Superior temporal gyrus (tissue), 1 donor: ENCODE measurements at regions not wholly inside any gene's neighbourhood (a gene's known extent, or its start where the extent isn't known, plus 50 kb on each side); places are given as distances from the start of the nearest gene placed in this dataset.
A peak's percentile ranks its signal among the peaks of the same experiment; 100 is the strongest.
"Not testable (repeated sequence)": the region's sequence is repeated elsewhere in the genome, so short reads cannot be mapped to it uniquely, and the experiment has no call there.

Experiments used
- DNase-seq: peaks from one replicate; pipeline ENCODE4 v3.0.0-alpha.2; 2016; ENCODE audit errors: extremely low spot score

GRCh38 chr15:66883284-66883911 is 181.4 kb downstream of the SMAD6 start:
- DNase-seq = peak; percentile 71

DNA sequence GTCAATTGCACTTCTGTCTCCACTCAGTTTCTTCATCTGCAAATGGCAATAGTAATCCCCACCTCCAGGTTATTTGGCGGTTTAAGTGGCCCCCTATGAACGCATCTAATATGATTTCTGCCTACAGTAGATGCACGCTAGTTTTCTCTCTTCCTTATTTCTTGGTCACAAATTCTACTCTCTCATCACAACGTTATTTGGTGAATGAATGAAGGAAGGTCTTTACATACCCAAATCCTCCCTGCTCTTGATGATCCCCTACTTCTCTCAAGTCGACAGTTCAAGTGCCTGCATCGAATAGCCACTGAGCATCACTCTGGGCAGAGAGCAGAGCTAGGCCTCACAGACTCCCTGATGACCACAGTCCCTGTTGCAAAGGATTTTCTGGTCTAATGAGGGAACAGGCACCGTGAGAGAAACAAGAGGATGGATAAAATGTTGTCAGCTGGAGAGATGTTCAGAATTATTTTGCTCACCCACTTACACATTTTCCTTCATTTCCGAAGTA is 181.2 kb upstream of the SMAD3 start:
- no peak for DNase-seq

DNA sequence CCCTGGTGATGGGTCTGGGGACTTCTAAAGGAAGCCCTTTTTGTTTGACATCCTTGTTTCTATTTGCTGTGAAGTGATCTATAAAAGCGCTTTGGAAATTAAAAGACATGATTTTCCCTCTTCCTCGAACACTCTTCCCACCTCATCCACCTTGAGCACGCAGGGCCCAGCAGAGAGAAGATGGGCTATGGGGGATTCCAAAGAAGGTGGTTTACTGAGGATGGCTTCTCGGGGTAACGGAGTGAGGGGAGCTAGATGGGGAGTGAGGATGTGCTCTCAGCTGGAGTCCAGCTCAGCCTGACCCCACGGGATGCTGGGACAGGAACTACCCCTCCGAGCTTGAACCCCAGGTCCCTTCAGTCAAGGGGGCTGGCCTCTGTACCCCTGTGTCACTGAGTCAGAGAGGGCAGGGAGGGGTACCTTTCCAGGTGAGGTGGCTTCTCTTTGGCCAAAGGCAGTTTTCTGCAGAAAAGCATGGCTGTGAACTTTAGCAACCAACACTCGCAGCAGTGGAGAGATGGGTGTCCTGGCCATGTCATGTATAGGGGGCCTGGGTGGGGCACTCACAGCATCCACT is 180.7 kb upstream of the SMAD3 start:
- DNase-seq = no peak

DNA sequence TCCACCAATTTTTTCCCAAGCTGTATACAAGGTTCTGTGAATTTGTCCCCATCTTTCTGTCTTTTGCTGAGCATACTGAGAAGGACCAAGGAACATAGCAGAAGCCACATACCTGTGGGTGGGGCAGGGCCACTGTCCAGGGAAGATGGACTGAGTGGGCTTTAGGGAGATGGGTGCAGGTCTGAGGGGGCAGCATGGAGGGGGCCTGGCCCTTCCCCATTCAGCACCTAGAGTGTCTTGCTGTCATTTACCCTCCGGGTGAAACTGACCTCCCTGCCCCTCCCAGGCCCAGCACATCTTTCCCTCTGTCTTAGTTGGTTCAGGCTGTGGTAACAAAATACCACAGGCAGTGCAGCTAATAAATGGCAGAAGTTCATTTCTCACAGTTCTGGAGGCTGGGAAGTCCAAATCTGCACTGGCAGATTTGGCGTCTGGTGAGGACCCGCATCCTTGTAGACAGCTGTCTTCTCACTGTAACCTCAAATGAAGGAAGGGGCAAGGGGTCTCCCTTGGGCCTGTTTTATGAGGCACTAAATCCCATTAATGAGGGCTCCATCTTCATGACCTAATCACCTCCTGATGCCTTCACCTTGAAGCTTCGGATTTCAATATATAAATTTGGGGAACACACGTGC is 180.0 kb upstream of the SMAD3 start:
- no peak for DNase-seq

DNA sequence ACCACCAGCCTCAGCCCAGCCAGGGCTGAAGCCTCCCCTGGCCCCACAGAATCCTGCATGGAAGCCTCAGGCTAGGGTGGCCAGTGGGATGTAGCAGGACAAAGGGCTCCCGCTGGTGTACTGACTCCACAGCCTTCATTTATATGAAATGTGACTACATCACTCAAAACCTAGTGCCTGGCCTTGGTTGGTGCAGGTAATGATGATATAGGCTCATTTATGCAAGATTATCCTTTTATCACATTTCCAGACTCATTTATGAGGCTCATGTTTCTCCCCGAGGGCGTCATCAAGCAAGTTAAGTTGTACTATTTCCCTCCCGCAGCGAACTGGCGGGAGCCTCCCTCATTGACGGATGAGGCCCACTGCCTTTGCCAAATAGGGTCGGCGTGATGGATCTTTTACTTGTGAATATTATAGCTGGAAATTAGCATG is 179.1 kb upstream of the SMAD3 start:
- no peak for DNase-seq

- DNase-seq = no peak
Measured at GRCh38 chr15:66886686-66887273, 178.6 kb upstream of the SMAD3 start.

DNA sequence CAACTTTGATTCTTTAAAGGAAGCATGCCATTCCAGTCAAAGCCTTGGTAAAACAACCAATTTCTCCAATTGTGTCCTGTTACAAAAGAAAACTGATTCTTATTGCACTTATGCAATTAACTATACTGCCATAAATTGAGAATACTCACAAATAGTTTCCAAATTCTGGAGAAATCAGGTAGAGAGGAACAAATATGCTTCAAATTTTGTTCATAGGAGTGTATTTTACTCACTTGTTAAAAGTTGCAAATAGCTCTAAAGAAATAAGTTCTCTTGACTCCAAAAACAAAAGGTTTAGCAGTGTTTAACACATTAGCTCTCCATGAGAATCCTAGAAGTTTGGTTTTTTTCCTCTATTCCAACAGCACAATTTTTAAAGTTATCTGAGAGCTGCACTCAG is 176.1 kb upstream of the SMAD3 start:
- not testable (repeated sequence) for DNase-seq

DNA sequence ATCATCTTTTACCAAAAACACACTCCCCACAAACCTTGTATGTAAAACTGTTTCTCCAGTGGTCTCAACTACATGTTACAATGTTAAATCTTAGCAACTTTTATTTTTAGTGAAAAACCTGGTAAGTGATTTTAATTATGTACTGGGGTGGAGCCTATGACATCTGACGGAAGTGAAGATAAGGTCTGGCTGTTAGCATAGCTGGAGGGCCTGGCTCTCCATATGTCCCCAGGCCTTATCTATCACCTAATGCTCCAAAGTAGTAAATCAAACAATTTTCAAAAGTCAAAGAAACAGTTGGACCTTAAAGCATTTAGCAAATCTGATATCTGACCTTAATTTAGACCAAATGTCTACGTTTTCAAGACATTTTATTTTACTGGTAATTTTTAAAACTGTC is 173.6 kb upstream of the SMAD3 start:
- no peak for DNase-seq

- DNase-seq = no peak
Measured at GRCh38 chr15:66893294-66893693, 172.1 kb upstream of the SMAD3 start.

DNA sequence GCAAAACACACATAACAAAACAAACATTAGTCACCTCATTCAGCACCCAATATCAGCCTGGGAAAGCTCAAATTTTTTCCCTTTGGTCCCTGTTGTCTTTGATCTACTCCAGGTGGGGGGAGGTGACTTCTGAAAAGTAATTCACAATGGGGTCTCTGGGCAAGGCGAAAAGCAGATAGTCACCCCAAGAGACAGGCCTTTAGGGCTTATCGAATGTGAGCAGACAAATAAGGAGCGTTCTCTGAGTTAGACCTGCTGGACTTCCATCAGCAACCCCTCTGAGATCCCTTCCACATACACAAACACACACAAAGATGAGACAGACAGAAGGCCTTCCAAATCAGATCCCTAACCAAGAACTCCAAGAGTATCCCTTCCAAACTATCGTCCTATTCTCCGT is 171.0 kb upstream of the SMAD3 start:
- no peak for DNase-seq

- DNase-seq = no peak
Measured at GRCh38 chr15:66894986-66895780, 170.2 kb upstream of the SMAD3 start.

DNA sequence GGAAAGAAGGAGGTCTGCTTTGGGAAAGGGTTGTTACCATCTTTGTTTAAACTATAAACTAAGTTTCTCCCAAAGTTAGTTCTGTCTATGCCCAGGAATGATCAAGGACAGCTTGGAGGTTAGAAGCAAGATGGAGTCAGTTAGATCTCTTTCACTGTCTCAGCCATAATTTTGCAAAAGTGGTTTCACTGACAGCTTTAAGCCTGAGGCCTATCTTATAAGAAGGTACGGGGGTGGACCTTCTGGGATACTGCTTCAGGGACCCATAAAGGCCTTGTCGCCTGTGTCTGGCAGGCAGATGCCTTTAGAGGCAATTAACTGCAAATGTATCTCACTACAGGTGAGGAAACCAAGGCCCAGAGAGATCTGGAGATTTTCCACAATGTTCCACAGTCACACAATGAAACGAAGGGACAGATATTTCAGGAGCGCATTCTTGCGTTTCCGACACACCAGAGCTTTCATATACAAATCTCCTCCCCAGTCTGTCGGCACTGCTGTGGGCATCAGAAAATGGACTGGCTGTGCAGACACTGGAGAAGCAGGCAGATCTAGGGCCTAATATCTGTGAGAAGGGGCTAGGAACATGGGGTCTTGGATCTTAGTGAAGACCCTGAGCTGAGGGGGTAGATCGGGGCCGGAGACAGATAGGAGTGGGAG is 169.5 kb upstream of the SMAD3 start:
- no peak for DNase-seq

DNA sequence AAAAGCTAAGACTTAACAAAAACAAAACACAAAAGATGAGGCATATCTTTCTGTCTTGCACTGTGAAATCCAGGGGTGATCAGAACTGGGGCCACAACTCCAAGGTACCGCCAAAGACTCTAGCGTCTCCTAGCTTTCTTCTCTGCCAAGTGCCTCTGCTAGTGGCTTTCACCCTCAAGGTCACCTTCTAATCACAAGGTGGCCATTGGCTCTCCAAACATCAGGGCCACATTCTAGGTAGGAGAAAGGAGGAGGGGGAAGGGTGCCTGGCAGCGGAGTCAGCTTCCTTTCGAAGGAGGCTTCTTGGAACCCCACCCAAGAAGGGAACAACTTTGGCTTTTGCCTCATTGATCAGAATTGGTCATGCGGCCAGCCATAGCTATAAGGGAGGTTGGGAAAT is 168.8 kb upstream of the SMAD3 start:
- DNase-seq = no peak

DNA sequence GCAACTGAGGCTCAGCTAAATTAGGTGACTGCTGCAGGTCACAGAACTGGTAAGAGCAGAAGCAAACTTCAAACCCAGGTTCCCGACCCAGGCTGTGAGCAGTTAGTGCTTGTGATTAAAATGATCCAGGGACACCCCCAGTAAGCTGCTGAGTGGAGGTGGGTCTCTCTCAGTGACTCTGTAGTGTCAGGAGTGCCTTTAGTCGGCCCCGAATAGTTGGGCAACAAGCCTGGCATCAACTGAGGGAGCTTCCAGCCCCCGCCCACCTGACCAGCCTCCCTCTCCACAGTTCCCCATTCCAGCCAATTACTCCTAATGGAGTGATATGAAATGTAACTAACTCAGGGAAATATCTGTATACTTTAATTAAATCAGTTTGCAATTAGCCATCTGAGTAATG is 168.0 kb upstream of the SMAD3 start:
- DNase-seq = no peak

- DNase-seq = no peak
Measured at GRCh38 chr15:66897971-66898370, 167.4 kb upstream of the SMAD3 start.

DNA sequence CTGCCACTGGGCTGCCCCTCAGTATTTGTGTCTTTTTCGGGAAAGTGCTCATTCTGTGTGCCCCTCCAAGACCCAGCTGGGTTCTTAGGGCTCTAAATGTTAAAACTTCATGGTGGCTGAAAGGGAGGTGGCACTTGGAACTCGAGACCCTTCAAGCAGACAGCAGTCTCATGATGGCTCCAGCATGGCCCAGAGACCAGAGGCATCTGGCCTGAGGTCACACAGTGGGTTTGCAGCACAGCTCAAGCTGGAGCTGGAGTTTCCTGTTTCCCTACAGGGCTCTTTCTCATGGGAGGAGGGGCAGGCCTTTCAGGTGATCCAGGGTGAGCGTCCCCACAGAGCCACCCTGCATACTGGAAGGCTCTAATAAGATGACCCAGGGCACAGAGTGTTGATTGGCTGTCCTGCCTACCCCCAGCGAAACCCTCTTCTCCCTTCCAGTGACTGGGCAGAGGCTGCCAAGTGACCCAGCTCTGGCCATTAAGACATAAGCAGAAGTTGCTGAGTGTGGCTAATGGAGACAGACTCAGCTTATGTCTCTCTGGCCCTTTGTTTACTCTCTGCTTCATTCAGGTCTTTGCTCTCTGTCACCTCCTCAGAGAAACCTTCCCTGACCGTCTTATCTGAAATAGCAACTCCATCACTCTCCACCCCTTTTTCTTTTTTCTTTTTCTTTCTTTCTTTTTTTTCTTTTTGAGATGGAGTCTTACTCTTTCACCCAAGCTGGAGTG is 166.6 kb upstream of the SMAD3 start:
- DNase-seq = no peak

GRCh38 chr15:66899555-66900350 is 165.6 kb upstream of the SMAD3 start:
- DNase-seq = no peak

GRCh38 chr15:66900586-66901310 is 164.7 kb upstream of the SMAD3 start:
- no peak for DNase-seq
